HCT116 (cell line): ENCODE measurements at regions not wholly inside any gene's neighbourhood (a gene's known extent, or its start where the extent isn't known, plus 50 kb on each side); places are given as distances from the start of the nearest gene placed in this dataset.

Experiments
- EZH2 ChIP-seq: fragments of 200-600 bp; sonication (generic); IDR thresholded peaks from 2 replicates; pipeline ENCODE4 v1.6.1; 2017; ENCODE audit warnings: antibody characterized with exemption, mixed run types
- EZH2phosphoT487 ChIP-seq: fragments of 200-600 bp; IDR thresholded peaks from 2 replicates; pipeline ENCODE4 v1.6.1; 2018; ENCODE audit warnings: antibody characterized with exemption, borderline replicate concordance
- POLR2A ChIP-seq: IDR thresholded peaks from 2 replicates; pipeline ENCODE4 v1.7.0; 2011; ENCODE audit warnings: borderline replicate concordance; ENCODE audit not compliant: insufficient read depth, insufficient read length; ENCODE audit errors: extremely low read depth
- POLR2AphosphoS5 ChIP-seq: IDR thresholded peaks from 2 replicates; pipeline ENCODE4 v1.6.1; 2011; ENCODE audit warnings: mild to moderate bottlenecking, low read depth, low read length, moderate library complexity
- SIN3A ChIP-seq: IDR thresholded peaks from 2 replicates; pipeline ENCODE4 v1.6.1; 2012; ENCODE audit warnings: low read depth
- SP1 ChIP-seq: IDR thresholded peaks from 2 replicates; pipeline ENCODE4 v1.6.1; 2012; ENCODE audit warnings: low read depth
- YY1 ChIP-seq: IDR thresholded peaks from 2 replicates; pipeline ENCODE4 v1.6.1; 2011; ENCODE audit warnings: low read length, low read depth, moderate library complexity, mild to moderate bottlenecking; ENCODE audit not compliant: insufficient replicate concordance; ENCODE audit errors: extremely low read depth
- ZFX ChIP-seq: fragments of 450-650 bp; IDR thresholded peaks from 2 replicates; pipeline ENCODE4 v1.6.1; 2017
- ZNF274 ChIP-seq: fragments of 200-500 bp; sonication (Bioruptor generic); IDR thresholded peaks from 2 replicates; pipeline ENCODE4 v1.6.1; 2014; ENCODE audit warnings: mild to moderate bottlenecking, low read depth, low read length, inconsistent platforms
- TF ChIP-seq, protein P1 (sequence below), 3 experiments: fragments of 200-600 bp in 1 of 3; sonication (generic) in 1 of 3; IDR thresholded peaks in 2 of 3; conservative IDR thresholded peaks in 1 of 3; 2 replicates each; pipeline ENCODE4 v1.5.1; 2012 to 2017; ENCODE audit warnings: low read depth in 2 of 3, low read length in 2 of 3, antibody characterized with exemption in 1 of 3, borderline replicate concordance in 1 of 3, control low read depth in 1 of 3, mild to moderate bottlenecking in 1 of 3, mixed read lengths in 1 of 3, mixed run types in 1 of 3, moderate library complexity in 1 of 3; ENCODE audit not compliant: insufficient read depth in 1 of 3

DNA sequence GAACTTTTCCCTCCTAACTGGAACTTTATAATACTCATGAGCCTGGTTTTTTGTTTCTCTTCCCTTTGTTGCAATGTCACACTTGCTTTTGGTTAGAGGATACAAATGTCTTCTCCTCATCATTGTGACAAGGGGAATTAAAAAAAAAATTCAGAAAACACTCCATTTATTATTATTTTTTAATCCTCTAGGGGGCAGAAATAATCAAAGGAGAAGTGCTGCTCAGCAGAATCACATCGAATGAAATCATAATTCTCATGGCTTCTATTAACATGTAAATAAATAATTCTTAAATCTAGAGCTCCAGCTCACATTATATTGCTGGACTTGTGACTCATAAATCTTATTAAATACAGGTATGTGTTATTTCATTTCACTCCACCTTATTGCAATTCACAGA is 273.8 kb downstream of the TRIB2 start:
- TF ChIP-seq YY1 (no peak), EZH2 (no peak), SP1 (no peak), SIN3A (no peak), POLR2A (no peak), ZNF274 (no peak), ZFX (no peak), POLR2AphosphoS5 (no peak), EZH2phosphoT487 (no peak)
- TF ChIP-seq, protein P1, sequence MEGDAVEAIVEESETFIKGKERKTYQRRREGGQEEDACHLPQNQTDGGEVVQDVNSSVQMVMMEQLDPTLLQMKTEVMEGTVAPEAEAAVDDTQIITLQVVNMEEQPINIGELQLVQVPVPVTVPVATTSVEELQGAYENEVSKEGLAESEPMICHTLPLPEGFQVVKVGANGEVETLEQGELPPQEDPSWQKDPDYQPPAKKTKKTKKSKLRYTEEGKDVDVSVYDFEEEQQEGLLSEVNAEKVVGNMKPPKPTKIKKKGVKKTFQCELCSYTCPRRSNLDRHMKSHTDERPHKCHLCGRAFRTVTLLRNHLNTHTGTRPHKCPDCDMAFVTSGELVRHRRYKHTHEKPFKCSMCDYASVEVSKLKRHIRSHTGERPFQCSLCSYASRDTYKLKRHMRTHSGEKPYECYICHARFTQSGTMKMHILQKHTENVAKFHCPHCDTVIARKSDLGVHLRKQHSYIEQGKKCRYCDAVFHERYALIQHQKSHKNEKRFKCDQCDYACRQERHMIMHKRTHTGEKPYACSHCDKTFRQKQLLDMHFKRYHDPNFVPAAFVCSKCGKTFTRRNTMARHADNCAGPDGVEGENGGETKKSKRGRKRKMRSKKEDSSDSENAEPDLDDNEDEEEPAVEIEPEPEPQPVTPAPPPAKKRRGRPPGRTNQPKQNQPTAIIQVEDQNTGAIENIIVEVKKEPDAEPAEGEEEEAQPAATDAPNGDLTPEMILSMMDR (IDR thresholded peaks at IDR 0.05 in 2 of 3, conservative IDR thresholded peaks at IDR 0.05 in 1 of 3; ENCODE audit: borderline replicate concordance in 1 of 3, insufficient read depth in 1 of 3, low read depth in 2 of 3, low read length in 2 of 3) = peak; percentile 23 to 49 (median 29); a peak in 4 of 6 replicates
